IMR-90 (cell line): ENCODE measurements at regions not wholly inside any gene's neighbourhood (a gene's known extent, or its start where the extent isn't known, plus 50 kb on each side); places are given as distances from the start of the nearest gene placed in this dataset.

Source experiments
- ATAC-seq: fragments of 200-7000 bp; cut with Tn5 transposase; 2 replicates; pipeline ENCODE4 v1.9.1; 2020; ENCODE audit warnings: low read depth, mild to moderate bottlenecking, moderate library complexity
- BruUV-seq: library from RNA; stranded (reverse); fragments of 400-500 nt; replicated peaks from 2 replicates; lab custom pipeline; 2021; lab: Mats Ljungman, UMichigan
- CTCF ChIA-PET: fragments of 300-600 bp; formaldehyde crosslinking; extraction: SDS; loops from one replicate; lab custom pipeline; 2021; ENCODE audit warnings: antibody characterized with exemption; lab: Yijun Ruan, JAX
- POLR2A ChIA-PET: fragments of 300-600 bp; sonication (Branson Sonifier 250); formaldehyde crosslinking; loops from one replicate; lab custom pipeline; 2022; ENCODE audit warnings: antibody characterized with exemption; ENCODE audit not compliant: unreplicated experiment; lab: Charles Lee
- DNase-seq: peaks from one replicate; pipeline ENCODE4 v3.0.0; 2013
- H2AFZ ChIP-seq: replicated peaks from 2 replicates; pipeline ENCODE3; 2013; ENCODE audit warnings: low read length, mild to moderate bottlenecking; ENCODE audit not compliant: poor library complexity
- H2AK5ac ChIP-seq: 2 replicates; pipeline ENCODE4 v1.6.1; 2013; ENCODE audit warnings: low read depth, low read length, inconsistent platforms
- H2AK9ac ChIP-seq: replicated peaks from 2 replicates; pipeline ENCODE3; 2013; ENCODE audit warnings: mild to moderate bottlenecking, low read depth, low read length, moderate library complexity; ENCODE audit not compliant: poor library complexity
- H2BK120ac ChIP-seq: 2 replicates; pipeline ENCODE4 v1.6.1; 2013; ENCODE audit warnings: low read depth, low read length, inconsistent platforms
- H2BK15ac ChIP-seq: 3 replicates; pipeline ENCODE4 v1.6.1; 2013; ENCODE audit warnings: low read depth, low read length, inconsistent platforms
- H2BK20ac ChIP-seq: 2 replicates; pipeline ENCODE4 v1.6.1; 2013; ENCODE audit warnings: low read depth, mild to moderate bottlenecking, inconsistent platforms, low read length, moderate library complexity
- H2BK5ac ChIP-seq: 2 replicates; pipeline ENCODE4 v1.6.1; 2013; ENCODE audit warnings: mild to moderate bottlenecking, low read depth, low read length, inconsistent platforms; ENCODE audit not compliant: poor library complexity, severe bottlenecking
- H3K14ac ChIP-seq: replicated peaks from 2 replicates; pipeline ENCODE4 v1.6.1; 2013; ENCODE audit warnings: low read depth, low read length, inconsistent platforms
- H3K18ac ChIP-seq: 2 replicates; pipeline ENCODE4 v1.6.1; 2013; ENCODE audit warnings: low read depth, low read length, control low read depth
- H3K23ac ChIP-seq: 2 replicates; pipeline ENCODE4 v1.6.1; 2013; ENCODE audit warnings: low read depth, low read length, inconsistent platforms
- H3K27ac ChIP-seq: 2 replicates; pipeline ENCODE4 v1.5.1; 2013; ENCODE audit warnings: mild to moderate bottlenecking, control low read depth, low read length; ENCODE audit not compliant: insufficient read depth
- H3K27me3 ChIP-seq: 2 replicates; pipeline ENCODE4 v1.6.1; 2013; ENCODE audit warnings: low read length; ENCODE audit not compliant: control insufficient read depth, insufficient read depth
- H3K36me3 ChIP-seq: 2 replicates; pipeline ENCODE4 v1.6.1; 2013; ENCODE audit warnings: low read length, mixed read lengths; ENCODE audit not compliant: control insufficient read depth, insufficient read depth
- H3K4ac ChIP-seq: 2 replicates; pipeline ENCODE4 v1.6.1; 2013; ENCODE audit warnings: low read depth, low read length, inconsistent platforms
- H3K4me1 ChIP-seq: 2 replicates; pipeline ENCODE4 v1.6.1; 2013; ENCODE audit warnings: low read length, mixed read lengths; ENCODE audit not compliant: control insufficient read depth, insufficient read depth
- H3K4me2 ChIP-seq: 2 replicates; pipeline ENCODE4 v1.6.1; 2013; ENCODE audit warnings: low read depth, mild to moderate bottlenecking, control low read depth, low read length, moderate library complexity
- H3K4me3 ChIP-seq: 2 replicates; pipeline ENCODE4 v1.5.1; 2013; ENCODE audit warnings: low read depth, mild to moderate bottlenecking, control low read depth, low read length, moderate library complexity; ENCODE audit not compliant: insufficient read depth
- H3K56ac ChIP-seq: 2 replicates; pipeline ENCODE4 v1.6.1; 2013; ENCODE audit warnings: low read length, inconsistent platforms; ENCODE audit not compliant: insufficient read depth; ENCODE audit errors: extremely low read depth
- H3K79me1 ChIP-seq, 2 experiments: 2 replicates each; pipeline ENCODE4 v1.6.1; 2013; ENCODE audit warnings: low read length in 2 of 2, inconsistent platforms in 1 of 2, low read depth in 1 of 2
- H3K9ac ChIP-seq: 2 replicates; pipeline ENCODE4 v1.6.1; 2013; ENCODE audit warnings: low read depth, low read length, control low read depth
- H3K9me1 ChIP-seq: 2 replicates; pipeline ENCODE4 v1.6.1; 2013; ENCODE audit warnings: low read length, inconsistent platforms; ENCODE audit not compliant: insufficient read depth
- H3K9me3 ChIP-seq: 2 replicates; pipeline ENCODE4 v1.6.1; 2013; ENCODE audit warnings: low read length; ENCODE audit not compliant: control insufficient read depth, insufficient read depth
- H4K20me1 ChIP-seq: 2 replicates; pipeline ENCODE4 v1.6.1; 2013; ENCODE audit warnings: low read length, inconsistent platforms; ENCODE audit not compliant: insufficient read depth
- H4K5ac ChIP-seq: 2 replicates; pipeline ENCODE4 v1.6.1; 2013; ENCODE audit warnings: mild to moderate bottlenecking, low read depth, low read length, control low read depth
- H4K8ac ChIP-seq, 2 experiments: 2 replicates each; pipeline ENCODE4 v1.6.1; 2013; ENCODE audit warnings: low read depth in 2 of 2, low read length in 2 of 2, control low read depth in 1 of 2, inconsistent platforms in 1 of 2
- H4K91ac ChIP-seq: 2 replicates; pipeline ENCODE4 v1.6.1; 2013; ENCODE audit warnings: low read depth, low read length, inconsistent platforms; ENCODE audit not compliant: insufficient read depth
- BHLHE40 ChIP-seq: fragments of 150-350 bp; IDR thresholded peaks from 2 replicates; pipeline ENCODE4 v1.6.1; 2016; ENCODE audit warnings: mild to moderate bottlenecking, low read depth, low read length
- CHD1 ChIP-seq: IDR thresholded peaks from 2 replicates; pipeline ENCODE4 v1.6.1; 2012; ENCODE audit warnings: low read depth, low read length, improper control_type of control experiment
- CTCF ChIP-seq: conservative IDR thresholded peaks from 2 replicates; pipeline ENCODE4 v1.5.1; 2012; ENCODE audit warnings: mild to moderate bottlenecking, low read depth, low read length, improper control_type of control experiment
- FOS ChIP-seq: fragments of 150-350 bp; IDR thresholded peaks from 2 replicates; pipeline ENCODE4 v1.6.1; 2016; ENCODE audit warnings: low read depth, low read length
- MAFK ChIP-seq: IDR thresholded peaks from 2 replicates; pipeline ENCODE4 v1.6.1; 2012; ENCODE audit warnings: low read depth, low read length, improper control_type of control experiment
- MAZ ChIP-seq: IDR thresholded peaks from 2 replicates; pipeline ENCODE4 v1.6.1; 2012; ENCODE audit warnings: low read depth, mild to moderate bottlenecking, low read length, improper control_type of control experiment, moderate library complexity, borderline replicate concordance
- MXI1 ChIP-seq: IDR thresholded peaks from 2 replicates; pipeline ENCODE4 v1.6.1; 2012; ENCODE audit warnings: low read depth, mild to moderate bottlenecking, low read length, moderate library complexity, borderline replicate concordance
- NFE2L2 ChIP-seq: fragments of 150-350 bp; IDR thresholded peaks from 2 replicates; pipeline ENCODE4 v1.6.1; 2016; ENCODE audit warnings: low read depth, mild to moderate bottlenecking, low read length
- POLR2A ChIP-seq: IDR thresholded peaks from 2 replicates; pipeline ENCODE4 v1.6.1; 2012; ENCODE audit warnings: mild to moderate bottlenecking, low read depth, low read length
- RAD21 ChIP-seq: IDR thresholded peaks from 2 replicates; pipeline ENCODE4 v1.6.1; 2012; ENCODE audit warnings: low read length, improper control_type of control experiment
- RFX5 ChIP-seq: IDR thresholded peaks from 2 replicates; pipeline ENCODE4 v1.8.0; 2012; ENCODE audit warnings: low read depth, mild to moderate bottlenecking, low read length, moderate library complexity
- SMC3 ChIP-seq: fragments of 150-350 bp; IDR thresholded peaks from 2 replicates; pipeline ENCODE4 v1.6.1; 2016; ENCODE audit warnings: low read depth, mild to moderate bottlenecking, antibody characterized with exemption, low read length, moderate library complexity
- WGBS, 2 experiments: methylation state at CpG; one replicate each; pipeline versions ENCODE4 v1.1.5 to v1.1.7; 2013; ENCODE audit warnings: missing lambda C conversion rate in 2 of 2; ENCODE audit not compliant: insufficient read length in 1 of 2; ENCODE audit errors: extremely low coverage in 2 of 2; 5-methylcytosine and 5-hydroxymethylcytosine counted together
- dilution Hi-C: fragments of 300-500 bp; cut with HindIII; formaldehyde crosslinking; loops from one replicate; pipeline ENCODE4 v1.14.3; 2018; ENCODE audit warnings: low sequenced_read_pairs; ENCODE audit not compliant: unreplicated experiment
- in situ Hi-C: fragments of 300-500 bp; cut with MboI; formaldehyde crosslinking; loops from 3 replicates; pipeline ENCODE4 v1.14.3; 2019; ENCODE audit warnings: low sequenced_read_pairs, inconsistent platforms, mixed read lengths
- intact Hi-C: fragments of 100-400 bp; cut with micrococcal nuclease; formaldehyde crosslinking; loops from 2 replicates; pipeline ENCODE4 v1.10.0; 2022
- TF ChIP-seq, protein P1 (sequence below): fragments of 150-350 bp; IDR thresholded peaks from 2 replicates; pipeline ENCODE4 v1.6.1; 2017; ENCODE audit warnings: mild to moderate bottlenecking, antibody characterized with exemption, low read length, low read depth
- TF ChIP-seq, protein P2 (sequence below): fragments of 150-350 bp; IDR thresholded peaks from 2 replicates; pipeline ENCODE4 v1.6.1; 2016; ENCODE audit warnings: low read depth, mild to moderate bottlenecking, low read length, moderate library complexity, borderline replicate concordance

DNA sequence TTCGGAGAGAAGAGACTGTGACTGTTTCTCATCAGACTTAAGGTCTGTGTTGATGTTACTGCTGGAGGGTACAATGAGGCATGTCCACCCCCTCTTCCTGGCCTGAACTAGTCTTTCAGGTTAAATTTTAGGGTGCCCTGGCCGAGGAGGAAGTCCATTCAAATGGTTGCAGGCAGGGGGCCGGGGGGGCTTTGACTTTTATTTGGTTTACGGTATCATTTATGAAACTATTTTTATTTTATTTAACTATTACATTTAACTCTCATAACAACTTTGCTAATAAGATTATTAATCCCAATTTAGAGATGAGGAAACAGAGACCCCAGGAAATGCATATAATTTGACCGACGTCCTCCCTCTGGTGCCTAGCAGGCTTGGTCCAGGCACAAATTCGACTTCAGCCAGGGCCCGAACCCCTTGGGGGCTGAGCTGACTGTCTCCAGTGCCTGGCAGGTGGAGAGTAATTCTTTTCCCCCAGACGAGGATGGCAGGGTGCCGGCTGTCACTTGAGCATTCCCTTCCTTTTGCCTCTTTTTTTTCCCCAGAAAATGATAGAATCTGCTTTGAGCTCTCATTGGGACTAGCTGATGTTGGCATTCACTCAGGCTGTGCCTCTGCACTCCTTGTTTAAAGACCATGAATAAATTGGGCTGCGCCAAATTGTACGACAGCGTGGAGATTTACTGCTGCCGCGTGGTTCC, 255.3 kb upstream of the SALL3 start:
- no peak for DNase-seq
- Histone ChIP-seq H3K9me3 (peaks cover 60% of the 10 kb centered on the region), H4K91ac (no peak overlapping the region), H4K8ac (no peak overlapping the region), H3K56ac (no peak overlapping the region), H3K4me3 (no peak overlapping the region), H3K4me1 (no peaks in the 10 kb centered on the region), H4K20me1 (no peaks in the 10 kb centered on the region), H3K9ac (no peak overlapping the region), H3K23ac (no peak overlapping the region), H2BK20ac (no peak overlapping the region), H2BK5ac (no peak overlapping the region), H4K5ac (no peak overlapping the region), H3K36me3 (no peaks in the 10 kb centered on the region), H3K27ac (no peak overlapping the region), H3K4ac (no peak overlapping the region), H2AFZ (no peak overlapping the region), H3K9me1 (no peaks in the 10 kb centered on the region), H2AK9ac (no peak overlapping the region), H3K79me1 (no peaks in the 10 kb centered on the region), H3K27me3 (no peaks in the 10 kb centered on the region), H3K4me2 (no peak overlapping the region), H3K18ac (no peak overlapping the region), H2BK15ac (no peak overlapping the region), H3K14ac (no peak overlapping the region), H2BK120ac (no peak overlapping the region), H2AK5ac (no peak overlapping the region)
- POLR2A ChIA-PET, result no interaction called here
- in situ Hi-C loops (no loop called here), intact Hi-C loops (no loop called here), dilution Hi-C loops (no loop called here)
- no peak for ATAC-seq
- BruUV-seq, result no TSS peak
- WGBS, 2 experiments, result no CpG with 5 or more reads among the region's 15 CpGs
- TF ChIP-seq RFX5 (no peak), POLR2A (no peak), RAD21 (no peak), FOS (no peak), BHLHE40 (no peak), CHD1 (no peak), CTCF (no peak), MAFK (no peak), MXI1 (no peak), NFE2L2 (no peak), SMC3 (no peak), MAZ (no peak)
- TF ChIP-seq, protein P1, sequence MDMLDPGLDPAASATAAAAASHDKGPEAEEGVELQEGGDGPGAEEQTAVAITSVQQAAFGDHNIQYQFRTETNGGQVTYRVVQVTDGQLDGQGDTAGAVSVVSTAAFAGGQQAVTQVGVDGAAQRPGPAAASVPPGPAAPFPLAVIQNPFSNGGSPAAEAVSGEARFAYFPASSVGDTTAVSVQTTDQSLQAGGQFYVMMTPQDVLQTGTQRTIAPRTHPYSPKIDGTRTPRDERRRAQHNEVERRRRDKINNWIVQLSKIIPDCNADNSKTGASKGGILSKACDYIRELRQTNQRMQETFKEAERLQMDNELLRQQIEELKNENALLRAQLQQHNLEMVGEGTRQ, result no peak
- TF ChIP-seq, protein P2, sequence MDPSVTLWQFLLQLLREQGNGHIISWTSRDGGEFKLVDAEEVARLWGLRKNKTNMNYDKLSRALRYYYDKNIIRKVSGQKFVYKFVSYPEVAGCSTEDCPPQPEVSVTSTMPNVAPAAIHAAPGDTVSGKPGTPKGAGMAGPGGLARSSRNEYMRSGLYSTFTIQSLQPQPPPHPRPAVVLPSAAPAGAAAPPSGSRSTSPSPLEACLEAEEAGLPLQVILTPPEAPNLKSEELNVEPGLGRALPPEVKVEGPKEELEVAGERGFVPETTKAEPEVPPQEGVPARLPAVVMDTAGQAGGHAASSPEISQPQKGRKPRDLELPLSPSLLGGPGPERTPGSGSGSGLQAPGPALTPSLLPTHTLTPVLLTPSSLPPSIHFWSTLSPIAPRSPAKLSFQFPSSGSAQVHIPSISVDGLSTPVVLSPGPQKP, result no peak
- CTCF ChIA-PET, result no interaction called here
